Peyer's patch (tissue), 4 donors: ENCODE measurements at regions not wholly inside any gene's neighbourhood (a gene's known extent, or its start where the extent isn't known, plus 50 kb on each side); places are given as distances from the start of the nearest gene placed in this dataset.

ENCODE experiments used
- POLR2A ChIP-seq, 2 donors: fragments of 450-650 bp; IDR thresholded peaks; one replicate each; pipeline ENCODE4 v1.5.1; 2017; ENCODE audit warnings: antibody characterized with exemption in 2 of 2, mild to moderate bottlenecking in 2 of 2, moderate library complexity in 2 of 2
- TF ChIP-seq, protein P1 (sequence below), 6 experiments: fragments of 450-650 bp in 4 of 6; fragments of 200-600 bp in 2 of 6; sonication (generic) in 1 of 6; IDR thresholded peaks; one replicate each; pipeline ENCODE4 v1.5.1; 2017 to 2019; ENCODE audit warnings: antibody characterized with exemption in 6 of 6, mild to moderate bottlenecking in 3 of 6, moderate library complexity in 1 of 6

DNA sequence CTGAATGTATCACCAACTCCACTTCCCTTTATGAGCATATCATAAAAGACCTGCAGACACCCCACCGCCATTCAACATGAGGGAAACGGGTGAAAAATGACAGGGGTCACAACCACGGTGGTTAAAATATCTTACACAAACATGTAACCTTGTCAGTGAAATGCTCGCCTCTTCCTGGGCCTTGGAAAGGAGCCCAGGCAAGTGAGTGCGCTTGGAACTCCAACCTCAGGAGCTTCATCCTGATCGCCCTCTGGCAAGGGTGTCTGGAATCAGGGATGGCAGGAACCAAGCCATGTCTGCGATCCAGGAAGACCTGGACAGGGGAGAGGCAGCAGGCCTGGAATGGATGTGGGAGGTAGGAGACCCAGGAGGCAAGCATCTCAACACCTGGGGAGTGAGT lies 282.7 kb downstream of the GAS1 start:
- TF ChIP-seq, protein P1, sequence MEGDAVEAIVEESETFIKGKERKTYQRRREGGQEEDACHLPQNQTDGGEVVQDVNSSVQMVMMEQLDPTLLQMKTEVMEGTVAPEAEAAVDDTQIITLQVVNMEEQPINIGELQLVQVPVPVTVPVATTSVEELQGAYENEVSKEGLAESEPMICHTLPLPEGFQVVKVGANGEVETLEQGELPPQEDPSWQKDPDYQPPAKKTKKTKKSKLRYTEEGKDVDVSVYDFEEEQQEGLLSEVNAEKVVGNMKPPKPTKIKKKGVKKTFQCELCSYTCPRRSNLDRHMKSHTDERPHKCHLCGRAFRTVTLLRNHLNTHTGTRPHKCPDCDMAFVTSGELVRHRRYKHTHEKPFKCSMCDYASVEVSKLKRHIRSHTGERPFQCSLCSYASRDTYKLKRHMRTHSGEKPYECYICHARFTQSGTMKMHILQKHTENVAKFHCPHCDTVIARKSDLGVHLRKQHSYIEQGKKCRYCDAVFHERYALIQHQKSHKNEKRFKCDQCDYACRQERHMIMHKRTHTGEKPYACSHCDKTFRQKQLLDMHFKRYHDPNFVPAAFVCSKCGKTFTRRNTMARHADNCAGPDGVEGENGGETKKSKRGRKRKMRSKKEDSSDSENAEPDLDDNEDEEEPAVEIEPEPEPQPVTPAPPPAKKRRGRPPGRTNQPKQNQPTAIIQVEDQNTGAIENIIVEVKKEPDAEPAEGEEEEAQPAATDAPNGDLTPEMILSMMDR (IDR thresholded peaks at IDR 0.05), result no peak
- no peak for TF ChIP-seq POLR2A (IDR thresholded peaks at IDR 0.05)
